A673 (cell line): ENCODE measurements at regions not wholly inside any gene's neighbourhood (a gene's known extent, or its start where the extent isn't known, plus 50 kb on each side); places are given as distances from the start of the nearest gene placed in this dataset.

Source experiments
- EZH2 ChIP-seq: fragments of 200-600 bp; sonication (generic); IDR thresholded peaks from 2 replicates; pipeline ENCODE4 v1.6.1; 2017; ENCODE audit warnings: borderline replicate concordance, low read depth, mild to moderate bottlenecking, mixed read lengths, antibody characterized with exemption, low read length; ENCODE audit not compliant: poor library complexity, severe bottlenecking
- TF ChIP-seq, protein P1 (sequence below): fragments of 300-800, 200-600 bp; sonication (generic); conservative IDR thresholded peaks from 2 replicates; pipeline ENCODE4 v1.5.1; 2017; ENCODE audit warnings: low read depth, mild to moderate bottlenecking, antibody characterized with exemption, low read length, moderate library complexity, mixed read lengths

DNA sequence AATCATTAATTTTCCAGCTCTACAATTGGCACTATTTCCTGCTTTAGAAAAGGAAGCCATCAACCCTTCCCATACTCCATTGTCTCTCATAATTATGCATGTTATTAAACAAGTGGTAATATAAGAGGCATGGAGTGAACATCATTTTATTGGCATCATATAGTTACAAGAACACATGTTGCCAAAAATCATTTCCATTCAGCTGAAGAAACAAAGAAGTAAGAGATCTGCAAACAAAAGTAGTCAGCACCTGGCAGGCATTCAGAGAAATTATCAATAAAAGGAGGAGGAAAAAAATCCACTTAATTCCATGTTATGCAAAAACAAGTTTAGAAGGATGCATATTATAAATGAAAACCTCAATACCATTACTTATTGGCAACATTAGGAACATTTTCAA lies 1208.2 kb upstream of the C9orf72 start:
- TF ChIP-seq, protein P1, sequence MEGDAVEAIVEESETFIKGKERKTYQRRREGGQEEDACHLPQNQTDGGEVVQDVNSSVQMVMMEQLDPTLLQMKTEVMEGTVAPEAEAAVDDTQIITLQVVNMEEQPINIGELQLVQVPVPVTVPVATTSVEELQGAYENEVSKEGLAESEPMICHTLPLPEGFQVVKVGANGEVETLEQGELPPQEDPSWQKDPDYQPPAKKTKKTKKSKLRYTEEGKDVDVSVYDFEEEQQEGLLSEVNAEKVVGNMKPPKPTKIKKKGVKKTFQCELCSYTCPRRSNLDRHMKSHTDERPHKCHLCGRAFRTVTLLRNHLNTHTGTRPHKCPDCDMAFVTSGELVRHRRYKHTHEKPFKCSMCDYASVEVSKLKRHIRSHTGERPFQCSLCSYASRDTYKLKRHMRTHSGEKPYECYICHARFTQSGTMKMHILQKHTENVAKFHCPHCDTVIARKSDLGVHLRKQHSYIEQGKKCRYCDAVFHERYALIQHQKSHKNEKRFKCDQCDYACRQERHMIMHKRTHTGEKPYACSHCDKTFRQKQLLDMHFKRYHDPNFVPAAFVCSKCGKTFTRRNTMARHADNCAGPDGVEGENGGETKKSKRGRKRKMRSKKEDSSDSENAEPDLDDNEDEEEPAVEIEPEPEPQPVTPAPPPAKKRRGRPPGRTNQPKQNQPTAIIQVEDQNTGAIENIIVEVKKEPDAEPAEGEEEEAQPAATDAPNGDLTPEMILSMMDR, result no peak
- TF ChIP-seq EZH2, result no peak
